ENCODE measurements at regions not wholly inside any gene's neighbourhood (a gene's known extent, or its start where the extent isn't known, plus 50 kb on each side); places are given as distances from the start of the nearest gene placed in this dataset.

GRCh38 chr7:106811472-106811871 lies 53.6 kb upstream of the PIK3CG start:
- no peak overlapping the region for H3K27ac ChIP-seq
- no peak for ATAC-seq
- no peaks in the 10 kb centered on the region for H3K9me3 ChIP-seq
- TF ChIP-seq CTCF (IDR thresholded peaks at IDR 0.05) = no peak
- H3K36me3 ChIP-seq (ENCODE audit: insufficient read depth in 1 of 2, low read depth in 1 of 2) = no peaks in the 10 kb centered on the region
- H3K27me3 ChIP-seq (ENCODE audit: insufficient read depth in 3 of 3, low read length in 2 of 3) = no peaks in the 10 kb centered on the region
- no peak overlapping the region for H3K4me3 ChIP-seq
- intact Hi-C loops (cut with DNase I) = no loop called here
- no peak for DNase-seq
- 66 to 73% (median 69%) methylated on average over 3 of the region's 3 CpGs for WGBS, 3 donors
- no peaks in the 10 kb centered on the region for H3K4me1 ChIP-seq

DNA sequence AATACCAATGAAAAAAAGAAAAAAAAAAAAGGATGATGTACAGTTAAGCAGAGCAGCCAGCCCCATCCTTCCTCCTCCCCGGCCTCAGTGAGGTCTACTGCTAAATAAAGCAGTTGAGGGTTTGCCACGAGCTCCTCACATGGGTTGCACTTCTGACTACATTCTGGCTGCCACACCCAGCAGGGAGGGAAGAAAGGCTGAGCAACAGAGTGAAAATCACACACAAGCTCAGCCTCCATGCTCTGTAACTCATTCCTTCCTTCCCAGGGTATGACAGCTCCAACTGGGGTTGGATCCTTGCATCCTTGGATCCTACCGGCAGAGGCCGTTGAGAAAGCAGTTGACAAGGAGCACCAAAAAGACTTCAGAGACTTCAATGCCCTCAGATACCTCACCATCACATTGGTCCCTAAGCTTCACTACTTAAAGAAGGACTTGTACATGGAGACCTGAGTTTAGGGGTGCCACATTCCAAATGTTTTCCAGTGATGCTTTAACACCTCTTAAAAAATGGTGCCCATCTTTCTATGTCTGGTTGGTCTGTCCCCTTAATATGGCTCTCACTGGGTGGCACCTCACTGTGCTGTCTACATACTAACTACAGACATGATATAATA lies 52.9 kb upstream of the PIK3CG start:
- H3K9me3 ChIP-seq = no peaks in the 10 kb centered on the region
- H3K27me3 ChIP-seq (ENCODE audit: insufficient read depth in 3 of 3, low read length in 2 of 3) = no peaks in the 10 kb centered on the region
- H3K4me1 ChIP-seq = no peaks in the 10 kb centered on the region
- no peak overlapping the region for H3K4me3 ChIP-seq
- ATAC-seq (peak; percentile 49 to 88 (median 76)), DNase-seq (peak in 1 of 2 donors; percentile 52)
- no peak for TF ChIP-seq CTCF (IDR thresholded peaks at IDR 0.05)
- intact Hi-C loops (cut with DNase I) = no loop called here
- no peak overlapping the region for H3K27ac ChIP-seq
- H3K36me3 ChIP-seq (ENCODE audit: insufficient read depth in 1 of 2, low read depth in 1 of 2) = no peaks in the 10 kb centered on the region
- WGBS, 3 donors = 61 to 76% (median 64%) methylated on average over 4 of the region's 4 CpGs

DNA sequence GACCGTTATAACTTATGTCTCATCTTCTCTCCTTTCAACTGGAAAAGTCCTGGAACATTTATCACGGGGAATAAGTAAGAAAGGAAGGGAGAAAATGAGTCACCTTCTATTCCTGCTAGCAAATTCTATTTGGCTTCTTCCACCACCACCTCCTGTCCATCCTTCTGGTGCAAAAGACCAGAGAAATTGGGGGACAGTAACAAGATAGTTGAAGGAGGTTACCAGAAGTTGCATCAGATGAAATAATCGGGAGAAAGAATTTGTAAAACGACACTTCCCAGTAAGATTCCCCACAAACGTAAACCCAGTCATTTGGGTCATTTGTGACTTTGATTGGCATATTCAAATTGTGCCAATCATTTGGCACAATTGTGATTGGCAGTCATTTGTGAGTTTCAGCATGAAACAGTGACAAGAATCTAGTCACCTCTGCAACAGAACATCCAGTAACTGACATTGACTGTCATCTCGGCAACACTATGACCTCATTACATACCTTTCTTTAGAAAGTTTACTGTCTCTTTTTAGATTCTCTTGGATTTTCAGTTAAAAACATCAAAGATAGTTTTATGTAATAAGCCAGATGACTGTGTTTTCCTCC lies 51.3 kb upstream of the PIK3CG start:
- H3K27ac ChIP-seq = no peak overlapping the region
- ATAC-seq = peak; percentile 74 to 93 (median 87)
- H3K27me3 ChIP-seq (ENCODE audit: insufficient read depth in 3 of 3, low read length in 2 of 3) = no peaks in the 10 kb centered on the region
- TF ChIP-seq CTCF (IDR thresholded peaks at IDR 0.05) = no peak
- no peaks in the 10 kb centered on the region for H3K9me3 ChIP-seq
- H3K4me3 ChIP-seq = no peak overlapping the region
- no peaks in the 10 kb centered on the region for H3K4me1 ChIP-seq
- no peaks in the 10 kb centered on the region for H3K36me3 ChIP-seq (ENCODE audit: insufficient read depth in 1 of 2, low read depth in 1 of 2)
- intact Hi-C loops (cut with DNase I) = no loop called here
- WGBS, 3 donors = 29 to 55% (median 34%) methylated on average over 6 of the region's 6 CpGs
- no peak for DNase-seq

DNA sequence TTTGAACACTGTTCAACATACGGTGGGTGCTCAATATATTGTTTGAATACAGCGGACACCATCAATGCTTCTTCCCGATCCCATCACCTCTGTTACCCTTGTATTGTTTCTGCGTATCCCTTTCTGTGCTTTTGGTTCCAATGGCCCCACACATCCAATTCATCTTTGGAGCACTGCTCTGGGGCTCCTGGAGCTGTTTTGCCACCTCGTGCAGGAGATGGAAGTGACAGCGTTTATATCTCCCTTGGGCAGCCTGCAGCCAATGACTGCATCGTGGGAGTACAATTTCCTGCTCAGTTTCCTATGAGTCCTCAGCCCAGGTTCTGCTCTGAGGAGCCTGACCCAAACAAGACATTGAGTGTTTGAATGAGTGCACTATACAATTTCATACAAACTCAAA lies 50.2 kb upstream of the PIK3CG start:
- H3K36me3 ChIP-seq (ENCODE audit: insufficient read depth in 1 of 2, low read depth in 1 of 2) = no peaks in the 10 kb centered on the region
- no peaks in the 10 kb centered on the region for H3K9me3 ChIP-seq
- TF ChIP-seq CTCF (IDR thresholded peaks at IDR 0.05) = no peak
- no peaks in the 10 kb centered on the region for H3K4me1 ChIP-seq
- WGBS, 3 donors = 68 to 73% (median 73%) methylated on average over 7 of the region's 7 CpGs
- intact Hi-C loops (cut with DNase I) = no loop called here
- H3K4me3 ChIP-seq = no peak overlapping the region
- no peak for DNase-seq
- H3K27ac ChIP-seq = no peak overlapping the region
- no peak for ATAC-seq
- H3K27me3 ChIP-seq (ENCODE audit: insufficient read depth in 3 of 3, low read length in 2 of 3) = no peaks in the 10 kb centered on the region
